ENCODE measurements at regions not wholly inside any gene's neighbourhood (a gene's known extent, or its start where the extent isn't known, plus 50 kb on each side); places are given as distances from the start of the nearest gene placed in this dataset.
"Not testable (repeated sequence)": the region's sequence is repeated elsewhere in the genome, so short reads cannot be mapped to it uniquely, and the experiment has no call there.

DNA sequence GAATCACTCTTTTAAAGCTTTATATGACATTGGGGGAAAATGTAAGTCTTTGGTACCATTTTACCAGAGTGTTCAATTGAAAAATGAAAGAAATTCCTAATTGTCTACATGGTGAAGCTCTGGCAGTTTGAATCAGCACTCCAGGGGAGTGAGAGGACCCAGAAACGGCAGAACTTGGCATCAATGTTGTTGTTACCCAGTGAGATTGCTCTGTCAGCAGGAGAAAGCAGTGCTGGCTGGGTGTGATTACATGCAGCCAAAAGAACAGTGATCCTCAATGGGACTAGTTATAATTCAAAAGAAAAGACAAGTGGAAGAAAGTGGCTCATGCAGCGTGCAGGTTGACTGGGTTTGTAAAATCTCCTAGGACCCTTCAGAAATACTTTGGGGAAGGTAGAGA is 206.4 kb downstream of the PTPRC start:
- Histone ChIP-seq H3K4me3 (ENCODE audit: low read length) (no peak overlapping the region), H3K27me3 (ENCODE audit: control insufficient read depth, insufficient read depth, low read length) (no peaks in the 10 kb centered on the region), H3K4me1 (ENCODE audit: control insufficient read depth, insufficient read depth, low read length) (peaks cover under 1% of the 10 kb centered on the region), H3K9ac (ENCODE audit: low read depth, low read length) (no peak overlapping the region), H3K36me3 (ENCODE audit: insufficient read depth, low read length) (peaks cover 27% of the 10 kb centered on the region), H3K9me3 (replicated peaks; ENCODE audit: low read length) (no peaks in the 10 kb centered on the region), H3K4me2 (ENCODE audit: low read length) (no peak overlapping the region)

DNA sequence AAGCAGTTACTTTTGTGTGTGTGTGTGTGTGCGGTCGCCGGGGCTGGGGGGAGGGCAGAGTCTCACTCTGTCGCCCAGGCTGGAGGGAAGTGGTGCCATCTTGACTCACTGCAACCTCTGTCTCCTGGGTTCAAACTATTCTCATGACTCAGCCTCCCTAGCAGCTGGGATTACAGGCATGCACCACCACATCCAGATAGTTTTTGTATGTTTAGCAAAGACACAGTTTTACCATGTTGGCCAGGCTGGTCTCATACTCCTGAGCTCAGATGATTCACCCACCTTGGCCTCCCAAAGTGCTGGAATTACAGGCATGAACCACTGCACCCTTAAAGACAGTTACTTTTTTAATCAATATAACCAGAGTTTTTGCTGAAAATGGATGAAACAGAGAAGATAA is 207.0 kb downstream of the PTPRC start:
- peaks cover 33% of the 10 kb centered on the region for H3K36me3 ChIP-seq (ENCODE audit: insufficient read depth, low read length)
- H3K9me3 ChIP-seq (replicated peaks; ENCODE audit: low read length), result no peaks in the 10 kb centered on the region
- peaks cover 6% of the 10 kb centered on the region for H3K4me1 ChIP-seq (ENCODE audit: control insufficient read depth, insufficient read depth, low read length)
- no peak overlapping the region for H3K9ac ChIP-seq (ENCODE audit: low read depth, low read length)
- no peak overlapping the region for H3K4me3 ChIP-seq (ENCODE audit: low read length)
- no peak overlapping the region for H3K4me2 ChIP-seq (ENCODE audit: low read length)
- no peaks in the 10 kb centered on the region for H3K27me3 ChIP-seq (ENCODE audit: control insufficient read depth, insufficient read depth, low read length)

DNA sequence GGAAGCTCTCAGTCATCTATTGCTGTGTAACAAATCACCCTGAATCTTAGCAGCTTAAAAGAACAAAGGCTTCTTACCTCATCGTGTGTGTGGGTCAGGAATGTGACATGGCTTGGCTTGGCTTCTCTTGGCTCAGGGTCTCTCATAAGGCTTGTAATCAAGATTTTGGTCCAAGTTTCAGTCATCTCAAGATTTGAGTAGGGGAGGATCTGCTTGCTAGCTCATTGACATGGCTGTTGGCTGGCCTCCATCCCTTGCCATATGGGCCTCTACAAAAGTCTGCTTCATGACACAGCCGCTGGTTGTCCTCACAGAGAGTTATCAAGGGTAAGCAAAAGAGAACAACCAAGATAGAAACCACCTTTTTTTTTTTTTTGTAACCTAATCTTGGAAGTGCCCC is 207.7 kb downstream of the PTPRC start:
- Histone ChIP-seq H3K9me3 (replicated peaks; ENCODE audit: low read length) (no peaks in the 10 kb centered on the region), H3K4me3 (ENCODE audit: low read length) (no peak overlapping the region), H3K36me3 (ENCODE audit: insufficient read depth, low read length) (peaks cover 36% of the 10 kb centered on the region), H3K4me2 (ENCODE audit: low read length) (no peak overlapping the region), H3K9ac (ENCODE audit: low read depth, low read length) (no peak overlapping the region), H3K27me3 (ENCODE audit: control insufficient read depth, insufficient read depth, low read length) (no peaks in the 10 kb centered on the region), H3K4me1 (ENCODE audit: control insufficient read depth, insufficient read depth, low read length) (peaks cover 6% of the 10 kb centered on the region)

DNA sequence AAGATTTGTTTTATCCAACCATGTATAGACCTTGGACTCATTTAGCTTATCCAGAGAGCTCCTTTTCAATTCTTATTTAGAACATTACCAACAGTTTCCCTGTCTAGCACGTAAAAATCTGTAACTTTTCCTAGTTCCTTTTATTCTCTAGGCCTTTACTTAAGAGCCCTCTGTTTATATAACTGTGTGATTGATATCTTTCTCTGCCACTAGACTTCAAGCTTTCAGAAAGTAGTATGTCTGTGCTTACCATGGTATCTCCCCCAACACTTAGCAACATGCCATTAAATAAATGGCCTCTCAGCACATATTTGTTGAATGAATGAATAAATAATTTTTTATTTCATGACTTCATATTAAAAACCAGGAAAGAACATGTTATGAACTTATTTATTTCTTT is 209.4 kb downstream of the PTPRC start:
- peaks cover 6% of the 10 kb centered on the region for H3K4me1 ChIP-seq (ENCODE audit: control insufficient read depth, insufficient read depth, low read length)
- no peak overlapping the region for H3K4me2 ChIP-seq (ENCODE audit: low read length)
- peaks cover 36% of the 10 kb centered on the region for H3K36me3 ChIP-seq (ENCODE audit: insufficient read depth, low read length)
- no peaks in the 10 kb centered on the region for H3K27me3 ChIP-seq (ENCODE audit: control insufficient read depth, insufficient read depth, low read length)
- H3K4me3 ChIP-seq (ENCODE audit: low read length), result no peak overlapping the region
- H3K9me3 ChIP-seq (replicated peaks; ENCODE audit: low read length), result no peaks in the 10 kb centered on the region
- no peak overlapping the region for H3K9ac ChIP-seq (ENCODE audit: low read depth, low read length)

DNA sequence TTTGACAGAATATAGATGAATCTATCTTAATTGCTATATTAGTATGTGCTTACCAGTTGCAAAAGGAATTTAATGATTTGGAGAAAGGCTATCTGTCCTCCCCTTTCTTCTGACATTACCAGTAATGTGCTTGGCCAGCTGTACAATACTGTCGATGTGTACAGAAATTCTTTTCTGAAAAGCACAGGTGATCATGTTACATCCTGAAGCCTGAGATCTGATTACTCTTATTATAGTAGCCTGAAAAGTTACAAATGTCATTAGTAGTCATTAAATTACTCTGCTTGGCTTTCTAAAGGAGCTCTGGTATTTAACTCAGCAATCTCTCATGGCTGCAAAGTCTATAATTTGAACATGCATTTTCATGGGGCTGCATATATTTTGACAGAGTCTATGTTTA is 209.8 kb downstream of the PTPRC start:
- no peak overlapping the region for H3K4me3 ChIP-seq (ENCODE audit: low read length)
- H3K9ac ChIP-seq (ENCODE audit: low read depth, low read length), result no peak overlapping the region
- peaks cover 6% of the 10 kb centered on the region for H3K4me1 ChIP-seq (ENCODE audit: control insufficient read depth, insufficient read depth, low read length)
- H3K36me3 ChIP-seq (ENCODE audit: insufficient read depth, low read length), result peaks cover 36% of the 10 kb centered on the region
- no peaks in the 10 kb centered on the region for H3K27me3 ChIP-seq (ENCODE audit: control insufficient read depth, insufficient read depth, low read length)
- no peak overlapping the region for H3K4me2 ChIP-seq (ENCODE audit: low read length)
- H3K9me3 ChIP-seq (replicated peaks; ENCODE audit: low read length), result no peaks in the 10 kb centered on the region

DNA sequence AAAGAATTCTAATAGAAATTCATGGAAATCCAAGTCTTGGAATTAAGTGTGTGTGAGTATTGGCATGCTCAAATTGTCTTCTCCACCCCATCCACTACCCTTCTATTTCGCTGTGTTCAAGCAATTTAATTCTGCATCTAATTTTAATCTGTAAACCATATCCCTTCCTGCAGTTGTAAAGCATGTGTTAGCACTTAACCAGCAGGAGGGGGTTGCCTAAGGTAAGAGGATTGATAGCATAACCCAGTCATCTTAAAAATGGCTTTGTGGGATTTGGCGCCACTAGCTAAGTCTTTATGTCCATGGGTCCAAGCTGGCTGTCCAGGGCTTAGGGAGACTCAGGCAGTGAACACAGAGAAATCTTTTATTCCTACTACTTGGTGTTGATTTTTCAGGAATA is 210.3 kb downstream of the PTPRC start:
- Histone ChIP-seq H3K4me3 (ENCODE audit: low read length) (no peak overlapping the region), H3K4me2 (ENCODE audit: low read length) (no peak overlapping the region), H3K9me3 (replicated peaks; ENCODE audit: low read length) (no peaks in the 10 kb centered on the region), H3K4me1 (ENCODE audit: control insufficient read depth, insufficient read depth, low read length) (peaks cover 6% of the 10 kb centered on the region), H3K27me3 (ENCODE audit: control insufficient read depth, insufficient read depth, low read length) (no peaks in the 10 kb centered on the region), H3K36me3 (ENCODE audit: insufficient read depth, low read length) (peaks cover 36% of the 10 kb centered on the region), H3K9ac (ENCODE audit: low read depth, low read length) (no peak overlapping the region)

DNA sequence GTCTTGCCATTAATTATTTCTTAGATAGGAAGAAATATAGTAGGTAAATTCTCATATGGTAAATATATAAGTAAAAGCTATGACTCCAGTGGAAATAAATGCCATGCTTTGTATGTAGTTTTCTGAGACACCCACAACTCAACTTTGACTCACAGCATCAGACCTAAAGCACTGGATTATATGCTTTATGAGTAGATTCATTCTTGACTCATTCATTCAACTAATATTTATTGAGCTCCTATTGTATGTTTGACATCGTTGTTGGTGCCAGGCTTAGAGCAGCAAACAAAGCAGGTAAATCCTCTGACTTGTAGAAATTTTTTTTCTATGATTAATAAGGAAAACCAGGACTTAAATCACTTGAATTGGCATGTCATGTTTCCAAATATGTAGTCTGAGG is 211.4 kb downstream of the PTPRC start:
- no peaks in the 10 kb centered on the region for H3K27me3 ChIP-seq (ENCODE audit: control insufficient read depth, insufficient read depth, low read length)
- H3K9me3 ChIP-seq (replicated peaks; ENCODE audit: low read length), result no peaks in the 10 kb centered on the region
- peaks cover 6% of the 10 kb centered on the region for H3K4me1 ChIP-seq (ENCODE audit: control insufficient read depth, insufficient read depth, low read length)
- H3K4me3 ChIP-seq (ENCODE audit: low read length), result no peak overlapping the region
- H3K4me2 ChIP-seq (ENCODE audit: low read length), result no peak overlapping the region
- H3K9ac ChIP-seq (ENCODE audit: low read depth, low read length), result no peak overlapping the region
- peaks cover 38% of the 10 kb centered on the region for H3K36me3 ChIP-seq (ENCODE audit: insufficient read depth, low read length)

DNA sequence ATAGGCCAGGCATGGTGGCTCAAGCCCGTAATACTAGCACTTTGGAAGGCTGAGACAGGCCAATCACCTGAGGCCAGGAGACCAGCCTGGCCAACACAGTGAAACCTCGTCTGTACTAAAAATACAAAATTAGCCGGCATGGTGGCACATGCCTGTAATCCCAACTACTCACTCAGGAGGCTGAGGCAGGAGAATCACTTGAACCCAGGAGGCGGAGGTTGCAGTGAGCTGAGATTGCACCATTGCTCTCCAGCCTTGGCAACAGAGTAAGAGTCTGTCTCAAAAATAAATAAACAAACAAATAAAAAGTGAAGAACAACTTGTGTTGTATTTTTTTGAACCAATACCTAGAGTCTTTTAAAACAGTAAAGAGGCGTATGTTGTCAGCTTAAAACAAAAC is 212.1 kb downstream of the PTPRC start:
- H3K36me3 ChIP-seq (ENCODE audit: insufficient read depth, low read length), result peaks cover 32% of the 10 kb centered on the region
- H3K9me3 ChIP-seq (replicated peaks; ENCODE audit: low read length); H3K4me1 ChIP-seq (ENCODE audit: control insufficient read depth, insufficient read depth, low read length); H3K4me3 ChIP-seq (ENCODE audit: low read length); H3K4me2 ChIP-seq (ENCODE audit: low read length); H3K9ac ChIP-seq (ENCODE audit: low read depth, low read length); H3K27me3 ChIP-seq (ENCODE audit: control insufficient read depth, insufficient read depth, low read length): not testable (repeated sequence)

DNA sequence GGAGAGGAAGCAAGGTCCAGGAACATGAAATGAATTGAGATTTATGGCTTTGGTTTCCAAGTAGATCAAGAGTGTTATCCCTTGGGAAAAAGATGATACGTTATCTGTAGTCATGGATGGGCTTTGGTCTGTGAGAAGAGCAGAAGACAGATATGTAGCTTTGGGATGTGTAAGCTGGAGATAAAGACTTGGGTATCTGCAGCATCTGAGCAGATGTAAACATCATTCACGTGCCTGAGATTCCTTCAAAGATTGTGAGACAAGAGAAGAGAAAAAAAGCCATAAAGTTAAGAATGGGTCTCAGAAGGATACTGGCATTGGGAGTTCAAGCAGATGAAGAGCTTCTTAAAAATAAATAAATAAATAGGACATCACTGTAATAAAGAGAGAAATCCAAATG is 217.8 kb downstream of the PTPRC start:
- peaks cover 20% of the 10 kb centered on the region for H3K36me3 ChIP-seq (ENCODE audit: insufficient read depth, low read length)
- no peak overlapping the region for H3K4me3 ChIP-seq (ENCODE audit: low read length)
- H3K27me3 ChIP-seq (ENCODE audit: control insufficient read depth, insufficient read depth, low read length), result no peaks in the 10 kb centered on the region
- H3K4me1 ChIP-seq (ENCODE audit: control insufficient read depth, insufficient read depth, low read length), result no peaks in the 10 kb centered on the region
- H3K9me3 ChIP-seq (replicated peaks; ENCODE audit: low read length), result no peaks in the 10 kb centered on the region
- no peak overlapping the region for H3K4me2 ChIP-seq (ENCODE audit: low read length)
- H3K9ac ChIP-seq (ENCODE audit: low read depth, low read length), result no peak overlapping the region

DNA sequence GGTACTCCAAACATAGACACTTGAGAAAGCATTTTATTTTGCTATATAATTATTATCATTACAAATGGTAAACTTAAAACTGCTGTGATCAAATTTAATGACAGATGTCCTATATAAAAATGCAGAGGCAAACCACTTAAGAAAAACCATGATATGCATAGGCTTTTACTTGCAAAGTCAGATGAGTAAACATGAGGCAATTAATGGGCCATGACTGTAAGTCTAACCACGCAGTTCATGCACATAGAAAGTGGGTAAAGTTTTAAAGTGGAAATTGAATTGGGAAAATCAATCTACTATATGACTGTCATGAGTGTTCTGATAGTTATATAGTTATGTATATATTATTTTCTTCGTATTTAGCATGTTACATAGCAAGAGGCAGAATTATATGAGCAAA is 219.2 kb downstream of the PTPRC start:
- no peak overlapping the region for H3K4me2 ChIP-seq (ENCODE audit: low read length)
- H3K4me1 ChIP-seq (ENCODE audit: control insufficient read depth, insufficient read depth, low read length), result no peaks in the 10 kb centered on the region
- no peak overlapping the region for H3K4me3 ChIP-seq (ENCODE audit: low read length)
- H3K9ac ChIP-seq (ENCODE audit: low read depth, low read length), result no peak overlapping the region
- H3K9me3 ChIP-seq (replicated peaks; ENCODE audit: low read length), result no peaks in the 10 kb centered on the region
- H3K27me3 ChIP-seq (ENCODE audit: control insufficient read depth, insufficient read depth, low read length), result no peaks in the 10 kb centered on the region
- peaks cover 20% of the 10 kb centered on the region for H3K36me3 ChIP-seq (ENCODE audit: insufficient read depth, low read length)

DNA sequence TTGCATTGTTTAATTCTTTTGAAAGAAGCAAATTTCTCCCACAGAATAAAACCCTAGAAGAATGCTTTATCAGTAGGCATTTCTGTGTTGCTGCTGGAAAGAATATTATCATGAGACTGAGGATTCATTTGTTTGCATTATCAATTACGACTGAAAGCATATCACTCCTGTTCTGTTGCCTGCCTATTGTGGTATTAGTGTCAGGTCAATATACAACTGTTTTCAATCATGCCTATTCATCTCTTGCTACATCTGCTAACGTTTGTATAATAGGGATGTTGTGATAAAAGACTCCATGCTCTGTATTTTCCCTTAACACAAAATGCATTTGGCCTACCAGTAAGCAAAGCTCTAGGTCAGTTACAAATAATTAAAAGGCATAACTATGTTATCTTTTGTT is 221.5 kb downstream of the PTPRC start:
- Histone ChIP-seq H3K9ac (ENCODE audit: low read depth, low read length) (no peak overlapping the region), H3K4me2 (ENCODE audit: low read length) (no peak overlapping the region), H3K4me3 (ENCODE audit: low read length) (no peak overlapping the region), H3K4me1 (ENCODE audit: control insufficient read depth, insufficient read depth, low read length) (no peaks in the 10 kb centered on the region), H3K27me3 (ENCODE audit: control insufficient read depth, insufficient read depth, low read length) (no peaks in the 10 kb centered on the region), H3K9me3 (replicated peaks; ENCODE audit: low read length) (no peaks in the 10 kb centered on the region), H3K36me3 (ENCODE audit: insufficient read depth, low read length) (peaks cover 16% of the 10 kb centered on the region)

DNA sequence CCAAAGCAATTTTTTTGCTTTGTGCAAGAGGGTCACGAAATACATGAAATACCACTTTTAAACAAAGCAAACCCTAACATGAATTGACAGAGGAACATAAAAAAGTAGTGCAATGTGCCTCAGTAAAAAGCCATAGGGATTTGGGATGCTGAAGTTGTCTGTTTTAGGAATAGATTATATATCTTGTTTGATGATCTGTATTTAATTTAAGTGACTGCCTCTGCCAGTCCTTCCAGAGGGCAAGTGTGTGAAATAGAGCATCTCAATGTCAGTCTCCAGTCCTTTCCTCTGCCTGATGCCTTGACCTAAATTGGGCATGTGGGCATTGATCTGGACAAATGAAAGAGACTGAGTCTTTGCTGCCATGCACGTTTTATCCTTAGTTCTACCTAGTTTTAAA is 222.8 kb downstream of the PTPRC start:
- H3K36me3 ChIP-seq (ENCODE audit: insufficient read depth, low read length), result peaks cover 12% of the 10 kb centered on the region
- no peak overlapping the region for H3K9ac ChIP-seq (ENCODE audit: low read depth, low read length)
- no peaks in the 10 kb centered on the region for H3K9me3 ChIP-seq (replicated peaks; ENCODE audit: low read length)
- peaks cover 4% of the 10 kb centered on the region for H3K4me1 ChIP-seq (ENCODE audit: control insufficient read depth, insufficient read depth, low read length)
- H3K4me3 ChIP-seq (ENCODE audit: low read length), result no peak overlapping the region
- H3K27me3 ChIP-seq (ENCODE audit: control insufficient read depth, insufficient read depth, low read length), result no peaks in the 10 kb centered on the region
- no peak overlapping the region for H3K4me2 ChIP-seq (ENCODE audit: low read length)

Measured in skeletal muscle satellite cell (primary cell).